Suprapubic skin (tissue), 3 donors: ENCODE measurements at regions not wholly inside any gene's neighbourhood (a gene's known extent, or its start where the extent isn't known, plus 50 kb on each side); places are given as distances from the start of the nearest gene placed in this dataset.

Experiments
- POLR2AphosphoS5 ChIP-seq, 3 donors: sonication (generic); formaldehyde crosslinking; IDR thresholded peaks; one replicate each; pipeline ENCODE4 v1.6.1; 2017; ENCODE audit warnings: antibody characterized with exemption in 3 of 3
- TF ChIP-seq, protein P1 (sequence below), 2 donors: fragments of 200-600 bp in 1 of 2; fragments of 450-650 bp in 1 of 2; sonication (generic) in 1 of 2; IDR thresholded peaks; one replicate each; pipeline ENCODE4 v1.5.1; 2016 to 2019; ENCODE audit warnings: antibody characterized with exemption in 2 of 2, mild to moderate bottlenecking in 1 of 2, moderate library complexity in 1 of 2

- no peak for TF ChIP-seq POLR2AphosphoS5 (IDR thresholded peaks at IDR 0.05)
- TF ChIP-seq, protein P1, sequence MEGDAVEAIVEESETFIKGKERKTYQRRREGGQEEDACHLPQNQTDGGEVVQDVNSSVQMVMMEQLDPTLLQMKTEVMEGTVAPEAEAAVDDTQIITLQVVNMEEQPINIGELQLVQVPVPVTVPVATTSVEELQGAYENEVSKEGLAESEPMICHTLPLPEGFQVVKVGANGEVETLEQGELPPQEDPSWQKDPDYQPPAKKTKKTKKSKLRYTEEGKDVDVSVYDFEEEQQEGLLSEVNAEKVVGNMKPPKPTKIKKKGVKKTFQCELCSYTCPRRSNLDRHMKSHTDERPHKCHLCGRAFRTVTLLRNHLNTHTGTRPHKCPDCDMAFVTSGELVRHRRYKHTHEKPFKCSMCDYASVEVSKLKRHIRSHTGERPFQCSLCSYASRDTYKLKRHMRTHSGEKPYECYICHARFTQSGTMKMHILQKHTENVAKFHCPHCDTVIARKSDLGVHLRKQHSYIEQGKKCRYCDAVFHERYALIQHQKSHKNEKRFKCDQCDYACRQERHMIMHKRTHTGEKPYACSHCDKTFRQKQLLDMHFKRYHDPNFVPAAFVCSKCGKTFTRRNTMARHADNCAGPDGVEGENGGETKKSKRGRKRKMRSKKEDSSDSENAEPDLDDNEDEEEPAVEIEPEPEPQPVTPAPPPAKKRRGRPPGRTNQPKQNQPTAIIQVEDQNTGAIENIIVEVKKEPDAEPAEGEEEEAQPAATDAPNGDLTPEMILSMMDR (IDR thresholded peaks at IDR 0.05), result no peak
Observed at GRCh38 chr20:50343125-50343489, 152.5 kb downstream of the CEBPB start.
